B cell (primary cell): ENCODE measurements at regions not wholly inside any gene's neighbourhood (a gene's known extent, or its start where the extent isn't known, plus 50 kb on each side); places are given as distances from the start of the nearest gene placed in this dataset.

Source experiments
- ATAC-seq: fragments of 200-7000 bp; cut with Tn5 transposase; one replicate; pipeline ENCODE4 v1.10.0; 2021; ENCODE audit warnings: low read depth, mild to moderate bottlenecking, moderate number of reproducible peaks, moderate library complexity
- CTCF ChIA-PET: fragments of 350-600 bp; sonication (Branson Sonifier 250); formaldehyde crosslinking; loops from one replicate; lab custom pipeline; 2021; ENCODE audit warnings: antibody characterized with exemption, inconsistent platforms; lab: Charles Lee
- POLR2A ChIA-PET: fragments of 350-600 bp; sonication (Branson Sonifier 250); formaldehyde crosslinking; loops from one replicate; lab custom pipeline; 2021; ENCODE audit warnings: antibody characterized with exemption; lab: Charles Lee
- DNase-seq: peaks from one replicate; pipeline ENCODE4 v3.0.0; 2013
- H2AFZ ChIP-seq: 2 replicates; pipeline ENCODE4 v1.6.1; 2012; ENCODE audit warnings: mild to moderate bottlenecking, low read depth, low read length; ENCODE audit not compliant: insufficient read depth, poor library complexity, severe bottlenecking
- H3K27ac ChIP-seq, 2 donors: 1 replicate in 1 of 2; 2 replicates in 1 of 2; pipeline ENCODE4 v1.5.1; 2012 to 2013; ENCODE audit warnings: low read length in 2 of 2, mild to moderate bottlenecking in 2 of 2, moderate library complexity in 1 of 2
- H3K27me3 ChIP-seq, 4 experiments: fragments of 200-600 bp in 1 of 4; sonication (generic) in 1 of 4; replicated peaks in 1 of 4; 1 replicate in 2 of 4; 2 replicates in 2 of 4; pipeline versions ENCODE4 v1.6.1 to v1.7.0; 2013 to 2016; ENCODE audit warnings: low read length in 3 of 4, mild to moderate bottlenecking in 2 of 4, mixed read lengths in 1 of 4, moderate library complexity in 1 of 4; ENCODE audit not compliant: insufficient read depth in 4 of 4, control insufficient read depth in 3 of 4; ENCODE audit errors: control extremely low read depth in 1 of 4
- H3K36me3 ChIP-seq, 2 experiments: replicated peaks in 1 of 2; 1 replicate in 1 of 2; 2 replicates in 1 of 2; pipeline versions ENCODE4 v1.6.1 to v1.7.1; 2013; ENCODE audit warnings: low read length in 1 of 2; ENCODE audit not compliant: insufficient read depth in 2 of 2, control insufficient read depth in 1 of 2; ENCODE audit errors: control extremely low read depth in 1 of 2, extremely low read depth in 1 of 2
- H3K4me1 ChIP-seq, 2 donors: fragments of 200-600 bp in 1 of 2; sonication (generic) in 1 of 2; 1 replicate in 1 of 2; 2 replicates in 1 of 2; pipeline versions ENCODE4 v1.5.1 to v1.6.1; 2013 to 2017; ENCODE audit warnings: low read length in 2 of 2; ENCODE audit not compliant: control insufficient read depth in 2 of 2, insufficient read depth in 2 of 2
- H3K4me2 ChIP-seq: replicated peaks from 2 replicates; pipeline ENCODE3; 2012; ENCODE audit warnings: mild to moderate bottlenecking, low read depth, low read length; ENCODE audit not compliant: poor library complexity, severe bottlenecking
- H3K4me3 ChIP-seq, 5 experiments: fragments of 200-600 bp in 1 of 5; sonication (generic) in 1 of 5; 1 replicate in 3 of 5; 2 replicates in 2 of 5; pipeline versions ENCODE4 v1.5.1 to v1.7.0; 2011 to 2016; ENCODE audit warnings: low read length in 4 of 5, mild to moderate bottlenecking in 4 of 5, low read depth in 2 of 5, control low read depth in 1 of 5, moderate library complexity in 1 of 5; ENCODE audit not compliant: insufficient read depth in 1 of 5; ENCODE audit errors: control extremely low read depth in 1 of 5, extremely low read depth in 1 of 5
- H3K79me2 ChIP-seq: fragments of 200-600 bp; sonication (generic); one replicate; pipeline ENCODE4 v1.6.0; 2016; ENCODE audit warnings: low read length; ENCODE audit not compliant: control insufficient read depth, insufficient read depth
- H3K9ac ChIP-seq: fragments of 200-600 bp; sonication (generic); 2 replicates; pipeline ENCODE4 v1.6.1; 2017; ENCODE audit warnings: mild to moderate bottlenecking, low read length, moderate library complexity
- H3K9me3 ChIP-seq, 3 donors: one replicate each; pipeline versions ENCODE4 v1.6.1 to v1.7.1; 2013; ENCODE audit warnings: low read length in 2 of 3; ENCODE audit not compliant: control insufficient read depth in 2 of 3, insufficient read depth in 1 of 3; ENCODE audit errors: control extremely low read depth in 1 of 3
- H4K20me1 ChIP-seq: 2 replicates; pipeline ENCODE4 v1.6.0; 2012; ENCODE audit warnings: mild to moderate bottlenecking, low read length; ENCODE audit not compliant: insufficient read depth, control insufficient read depth, poor library complexity, severe bottlenecking
- H3K27ac Mint-ChIP-seq: one replicate; pipeline ENCODE4 v1.8.0; 2021; ENCODE audit warnings: mixed read lengths
- H3K27me3 Mint-ChIP-seq: one replicate; pipeline ENCODE4 v1.8.0; 2021; ENCODE audit warnings: mixed read lengths
- H3K4me1 Mint-ChIP-seq: one replicate; pipeline ENCODE4 v1.8.0; 2021; ENCODE audit warnings: mixed read lengths
- H3K4me3 Mint-ChIP-seq: one replicate; pipeline ENCODE4 v1.8.0; 2021; ENCODE audit warnings: mixed read lengths
- H3K9me3 Mint-ChIP-seq: one replicate; pipeline ENCODE4 v1.8.0; 2022; ENCODE audit warnings: mixed read lengths; ENCODE audit not compliant: insufficient read depth
- CTCF ChIP-seq: fragments of 200-600 bp; IDR thresholded peaks from one replicate; pipeline ENCODE4 v1.8.0; 2022; ENCODE audit warnings: antibody characterized with exemption, mild to moderate bottlenecking
- EZH2 ChIP-seq: IDR thresholded peaks from 2 replicates; pipeline ENCODE4 v1.6.1; 2012; ENCODE audit warnings: borderline replicate concordance, low read depth, mild to moderate bottlenecking, moderate library complexity, low read length; ENCODE audit not compliant: insufficient read depth, poor library complexity, severe bottlenecking
- WGBS: methylation state at CpG from one replicate; pipeline ENCODE4 v1.1.5; 2013; ENCODE audit warnings: missing lambda C conversion rate; ENCODE audit not compliant: insufficient coverage; 5-methylcytosine and 5-hydroxymethylcytosine counted together
- intact Hi-C: fragments of 100-400 bp; cut with micrococcal nuclease; formaldehyde crosslinking; loops from one replicate; pipeline ENCODE4 v1.10.0; 2022

DNA sequence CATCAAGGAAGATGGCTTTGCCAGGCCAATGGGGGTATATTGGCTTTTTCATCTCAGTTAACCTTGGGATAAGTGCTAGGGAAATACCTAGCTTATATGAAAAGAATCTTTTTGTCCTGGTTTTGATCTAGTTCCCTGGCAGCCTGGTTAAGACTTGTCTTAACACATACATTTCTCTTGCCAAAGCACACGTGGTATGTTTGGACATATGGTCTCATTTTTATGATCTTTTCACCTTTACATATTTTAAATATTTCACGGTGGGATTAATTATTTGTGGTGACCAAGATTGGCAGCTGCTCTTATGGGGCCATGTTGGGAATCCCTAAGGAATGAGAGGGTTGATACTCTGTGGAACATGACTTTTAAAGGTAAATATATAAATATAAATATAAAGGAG, 312.5 kb downstream of the NPR3 start:
- no peak overlapping the region for H3K4me2 ChIP-seq
- ATAC-seq (no peak), DNase-seq (no peak)
- no peaks in the 10 kb centered on the region for H3K36me3 ChIP-seq
- no peaks in the 10 kb centered on the region for H4K20me1 ChIP-seq
- no peak for TF ChIP-seq CTCF
- CTCF ChIA-PET: no interaction called here
- no peaks in the 10 kb centered on the region for H3K27me3 ChIP-seq
- WGBS: no CpG with 5 or more reads among the region's 2 CpGs
- H3K9me3 ChIP-seq: no peaks in the 10 kb centered on the region
- no peak overlapping the region for H3K27ac ChIP-seq
- POLR2A ChIA-PET: no interaction called here
- H2AFZ ChIP-seq: no peak overlapping the region
- intact Hi-C loops: no loop called here
- Mint-ChIP-seq H3K9me3 (no peaks in the 10 kb centered on the region), H3K27me3 (no peaks in the 10 kb centered on the region), H3K4me1 (no peaks in the 10 kb centered on the region), H3K4me3 (no peak overlapping the region), H3K27ac (no peak overlapping the region)
- H3K9ac ChIP-seq: no peak overlapping the region
- no peak overlapping the region for H3K4me3 ChIP-seq
- H3K79me2 ChIP-seq: no peaks in the 10 kb centered on the region
- no peaks in the 10 kb centered on the region for H3K4me1 ChIP-seq

- Mint-ChIP-seq H3K27me3 (no peaks in the 10 kb centered on the region), H3K27ac (no peak overlapping the region), H3K4me1 (no peaks in the 10 kb centered on the region), H3K4me3 (no peak overlapping the region), H3K9me3 (no peaks in the 10 kb centered on the region)
- 88% methylated on average over 5 of the region's 8 CpGs for WGBS
- H3K36me3 ChIP-seq: no peaks in the 10 kb centered on the region
- H3K27ac ChIP-seq: no peak overlapping the region
- TF ChIP-seq EZH2: no peak
- TF ChIP-seq CTCF: no peak
- H3K4me3 ChIP-seq: no peak overlapping the region
- no peaks in the 10 kb centered on the region for H3K27me3 ChIP-seq
- no peaks in the 10 kb centered on the region for H3K9me3 ChIP-seq
- POLR2A ChIA-PET: no interaction called here
- H3K4me1 ChIP-seq: no peaks in the 10 kb centered on the region
- H4K20me1 ChIP-seq: no peaks in the 10 kb centered on the region
- no peak overlapping the region for H3K9ac ChIP-seq
- intact Hi-C loops: no loop called here
- CTCF ChIA-PET: no interaction called here
- no peak overlapping the region for H2AFZ ChIP-seq
- H3K4me2 ChIP-seq: no peak overlapping the region
- ATAC-seq: no peak
- no peaks in the 10 kb centered on the region for H3K79me2 ChIP-seq
- DNase-seq: no peak
Observed at GRCh38 chr5:33032271-33033070, 321.4 kb downstream of the NPR3 start.
